GM19193 (cell line): ENCODE measurements at regions not wholly inside any gene's neighbourhood (a gene's known extent, or its start where the extent isn't known, plus 50 kb on each side); places are given as distances from the start of the nearest gene placed in this dataset.
A peak's percentile ranks its signal among the peaks of the same experiment; 100 is the strongest.

Source experiments
- POLR2A ChIP-seq: IDR thresholded peaks from 4 replicates; pipeline ENCODE4 v1.6.1; 2011; ENCODE audit not compliant: insufficient read depth, insufficient read length; ENCODE audit errors: extremely low read depth

DNA sequence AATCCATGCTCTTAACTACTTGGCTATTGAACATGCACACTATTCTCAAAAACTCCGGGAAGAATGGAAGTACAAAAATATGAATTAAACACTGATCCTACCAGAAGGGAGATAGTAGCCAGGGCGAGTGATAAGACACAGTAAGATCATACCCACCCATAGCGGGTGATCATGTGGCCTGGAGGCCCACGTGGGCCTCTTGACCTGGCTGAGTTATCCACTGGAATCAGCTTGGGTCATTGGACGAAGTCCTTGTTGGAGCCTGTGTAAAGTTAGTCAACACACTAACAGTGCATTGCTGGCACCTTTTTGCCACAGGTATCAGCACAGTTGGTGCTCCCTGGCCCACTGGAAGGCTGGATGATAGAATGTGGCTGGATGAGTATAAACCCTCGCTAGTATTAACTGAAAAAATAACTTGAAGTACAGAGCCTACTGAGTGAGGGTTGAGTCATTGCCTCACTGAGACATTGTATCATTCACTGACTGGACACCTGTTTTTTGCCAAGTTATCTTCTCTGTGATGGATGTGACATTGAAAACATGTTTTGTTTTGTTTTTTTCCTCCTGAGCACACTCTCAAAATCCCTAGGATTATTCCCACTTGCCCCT, 149.2 kb upstream of the FUT8 start:
- TF ChIP-seq POLR2A = no peak

- TF ChIP-seq POLR2A = no peak
Measured at GRCh38 chr14:65267856-65268255, 144.7 kb upstream of the FUT8 start.

DNA sequence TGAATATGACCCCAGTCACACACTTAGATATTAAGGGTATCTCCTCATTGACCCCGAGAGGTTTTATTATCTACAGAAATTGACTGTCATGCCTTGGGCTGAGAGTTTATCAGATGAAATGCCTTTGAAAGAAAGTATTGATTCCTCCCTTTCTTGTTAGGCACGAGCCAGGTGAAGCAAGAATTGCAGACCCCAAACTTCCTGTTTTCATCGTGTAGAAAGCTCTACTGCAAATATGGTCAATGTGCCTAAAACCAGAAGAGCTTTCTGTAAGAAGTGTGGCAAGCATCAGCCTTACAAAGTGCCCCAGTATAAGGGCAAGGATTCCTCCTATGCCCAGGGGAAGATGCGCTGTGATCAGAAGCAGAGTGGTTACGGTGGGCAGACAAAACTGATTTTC, 143.9 kb upstream of the FUT8 start:
- TF ChIP-seq POLR2A = no peak

- TF ChIP-seq POLR2A = no peak
Measured at GRCh38 chr14:65269732-65270131, 142.8 kb upstream of the FUT8 start.

DNA sequence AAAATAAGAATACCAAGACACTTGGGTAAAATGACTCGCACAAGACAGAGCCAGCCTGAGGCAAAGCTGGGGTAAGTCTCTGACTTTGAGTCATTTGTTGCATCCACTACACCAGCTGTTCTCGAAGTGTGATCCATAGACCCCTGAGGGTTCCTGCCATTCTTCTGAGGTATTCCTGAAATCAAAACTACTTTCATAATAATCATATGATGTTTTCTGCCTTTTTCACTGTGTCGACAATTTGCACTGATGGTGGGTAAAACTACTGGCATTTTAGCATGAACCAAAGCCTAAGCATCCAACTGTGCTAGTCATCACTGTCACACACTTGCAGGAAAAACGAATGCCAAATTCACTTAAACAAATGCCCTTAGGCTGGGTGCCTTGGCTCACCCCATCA, 135.5 kb upstream of the FUT8 start:
- no peak for TF ChIP-seq POLR2A

- TF ChIP-seq POLR2A = no peak
Measured at GRCh38 chr14:65277580-65278270, 134.8 kb upstream of the FUT8 start.

DNA sequence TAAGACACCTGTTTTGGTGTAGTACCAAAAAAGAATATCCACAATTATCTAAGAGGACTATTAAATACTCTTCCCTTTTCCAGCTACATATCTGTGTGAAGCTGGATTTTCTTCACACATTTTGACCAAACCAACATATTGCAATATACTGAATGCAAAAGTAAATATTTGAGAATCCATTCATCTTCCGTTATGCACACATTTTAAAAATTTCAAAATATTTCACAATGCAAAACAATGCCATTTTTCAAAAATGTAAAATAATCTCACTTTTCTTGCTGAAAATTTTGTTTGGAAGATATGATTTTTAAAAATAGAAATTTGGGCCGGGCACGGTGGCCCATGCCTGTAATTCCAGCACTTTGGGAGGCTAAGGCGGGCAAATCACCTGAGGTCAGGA, 133.9 kb upstream of the FUT8 start:
- TF ChIP-seq POLR2A = no peak

- no peak for TF ChIP-seq POLR2A
Measured at GRCh38 chr14:65279510-65279909, 133.0 kb upstream of the FUT8 start.

DNA sequence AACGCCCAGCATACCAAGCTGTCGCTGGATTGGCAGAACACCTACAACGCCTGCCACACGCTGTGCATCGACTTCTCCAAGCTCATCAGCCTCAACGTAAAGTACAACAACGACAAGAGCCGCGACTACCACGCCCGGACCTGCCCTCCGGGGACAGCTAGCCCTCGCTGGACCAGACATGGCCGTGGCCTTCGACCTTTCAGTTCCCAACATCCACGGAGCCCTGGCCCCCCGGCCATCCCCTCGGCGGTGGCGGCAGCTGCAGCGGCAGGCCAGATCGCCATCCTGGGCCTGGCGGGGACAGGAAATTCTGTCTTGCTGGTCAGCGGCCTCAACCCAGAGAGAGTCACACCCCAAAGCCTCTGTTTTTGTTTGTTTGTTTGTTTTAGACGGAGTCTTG, 132.6 kb upstream of the FUT8 start:
- TF ChIP-seq POLR2A = no peak

GRCh38 chr14:65280653-65281052, 131.9 kb upstream of the FUT8 start:
- no peak for TF ChIP-seq POLR2A

DNA sequence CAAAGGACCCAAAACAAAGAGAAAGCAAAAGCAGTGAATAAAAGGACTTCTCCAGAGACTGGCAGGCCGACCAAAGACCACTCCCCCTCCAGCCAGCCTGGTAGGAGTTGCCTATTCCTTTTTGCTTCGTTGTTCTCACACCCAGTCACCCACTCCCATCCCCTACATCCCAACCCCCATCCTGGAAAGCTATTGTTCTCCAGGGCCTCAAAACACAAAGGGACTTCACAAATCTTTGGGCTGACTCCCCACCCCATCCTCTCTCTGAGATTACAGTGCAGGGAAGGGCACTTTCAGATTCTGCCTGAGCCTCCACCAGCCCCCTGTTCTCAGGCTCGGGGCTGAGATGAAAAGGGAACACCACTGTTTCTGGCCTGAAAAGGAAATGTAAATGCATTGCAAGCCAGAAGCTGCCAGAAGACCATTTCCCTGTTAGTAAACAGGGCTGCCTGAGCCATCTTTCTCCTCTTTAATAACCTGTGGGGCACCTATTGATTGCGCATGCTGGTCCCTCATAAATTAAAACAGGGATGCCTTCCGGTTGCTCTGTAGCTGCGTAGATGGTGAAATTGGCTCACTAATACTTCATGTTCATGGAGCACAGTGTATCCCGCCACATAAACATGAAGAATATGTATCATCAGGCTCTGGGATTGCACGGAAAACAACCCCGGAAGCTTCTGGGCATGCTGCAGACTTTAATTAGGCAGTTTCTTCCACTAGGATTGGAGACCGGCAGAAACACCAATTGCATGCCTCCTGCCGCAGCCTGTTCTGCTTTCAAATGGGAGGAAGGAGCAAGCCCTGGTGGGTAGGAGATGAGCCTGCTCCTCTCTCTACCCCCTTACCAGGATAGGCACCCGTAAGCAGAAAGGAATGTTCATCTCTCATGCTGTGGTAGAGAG, 130.3 kb upstream of the FUT8 start:
- peak; percentile 38 for TF ChIP-seq POLR2A

GRCh38 chr14:65282896-65283253, 129.7 kb upstream of the FUT8 start:
- TF ChIP-seq POLR2A = no peak

DNA sequence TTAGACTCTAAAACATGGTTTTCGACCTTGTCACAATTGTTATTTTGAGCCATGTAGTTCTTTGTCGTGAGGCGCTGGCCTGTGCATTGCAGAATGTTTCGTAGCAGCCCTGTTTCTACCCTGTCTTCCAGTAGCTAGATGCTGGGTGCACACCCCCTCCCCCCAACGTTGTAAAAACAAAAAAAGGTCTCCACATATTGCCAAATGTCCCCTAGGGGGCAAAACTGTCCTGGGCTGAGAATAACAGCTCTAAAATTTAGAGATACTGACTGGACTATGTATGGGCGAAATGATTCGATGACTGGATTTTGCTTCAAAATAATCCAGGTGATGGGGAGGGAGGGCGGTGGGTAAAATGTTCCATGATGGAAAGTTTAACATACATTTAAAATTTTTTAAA, 126.1 kb upstream of the FUT8 start:
- no peak for TF ChIP-seq POLR2A

DNA sequence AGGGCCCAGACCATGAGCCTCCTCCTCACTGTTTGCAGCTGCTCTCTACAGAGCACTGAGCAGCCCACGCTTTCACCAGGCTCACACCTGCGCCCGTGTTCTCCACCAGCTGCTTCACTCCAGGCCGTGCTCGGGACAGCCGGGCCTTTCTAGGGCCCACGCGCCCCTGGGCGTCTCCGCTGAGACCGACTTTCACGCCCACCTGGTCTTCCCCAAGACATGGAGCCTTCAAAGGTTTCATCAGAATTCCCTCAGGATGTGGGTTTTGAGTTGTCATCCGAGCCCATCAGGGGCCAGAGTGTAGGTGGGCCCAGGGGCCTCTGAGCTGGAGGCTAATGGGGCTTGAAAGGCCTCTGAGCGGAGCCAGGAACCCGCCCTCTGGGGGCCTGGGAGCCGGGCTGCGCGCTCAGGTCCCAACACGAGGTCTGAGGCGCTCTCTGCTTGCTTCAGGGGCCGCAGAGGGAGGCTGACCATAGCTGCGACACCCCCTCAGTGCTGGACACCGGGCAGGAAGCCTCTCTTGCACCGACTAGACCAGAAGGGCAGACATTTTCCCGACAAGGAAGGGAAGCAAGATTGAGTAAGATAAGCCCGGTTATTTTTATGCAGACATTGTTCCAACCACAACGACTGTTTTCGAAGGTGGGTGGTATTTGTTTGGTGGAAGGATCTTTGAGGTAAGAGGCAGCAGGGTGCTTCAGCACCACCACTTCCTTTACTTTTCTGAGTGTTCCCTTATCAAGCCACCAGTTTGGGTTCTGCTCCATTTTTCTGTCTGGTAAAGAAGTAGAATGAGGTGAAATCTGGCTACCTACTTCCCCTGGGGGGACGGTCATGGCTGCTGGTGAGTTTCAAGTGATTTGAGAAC, 125.0 kb upstream of the FUT8 start:
- peak; percentile 54 for TF ChIP-seq POLR2A

DNA sequence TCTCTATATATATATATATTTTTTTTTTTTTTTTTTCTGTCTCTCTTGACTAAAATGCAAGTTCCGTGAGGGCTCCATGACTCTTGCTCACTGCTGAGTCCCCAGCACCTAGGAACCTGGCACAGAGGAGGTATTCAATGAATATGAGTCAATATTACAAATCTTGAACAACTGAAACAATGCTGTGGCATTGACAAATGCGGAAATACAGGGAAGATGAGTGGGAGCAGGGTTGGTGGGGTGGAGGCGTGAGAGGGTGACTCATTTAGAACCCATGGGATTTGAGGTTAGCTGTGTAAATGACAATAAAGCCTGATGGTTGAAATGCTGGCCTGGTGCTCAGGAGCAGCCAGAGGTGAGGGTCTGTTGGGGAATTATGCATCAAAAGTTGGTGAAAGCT, 121.7 kb upstream of the FUT8 start:
- TF ChIP-seq POLR2A = no peak
